WTC11 (cell line): ENCODE measurements at regions not wholly inside any gene's neighbourhood (a gene's known extent, or its start where the extent isn't known, plus 50 kb on each side); places are given as distances from the start of the nearest gene placed in this dataset.

ENCODE experiments used
- ATAC-seq: fragments of 200-7000 bp; cut with Tn5 transposase; 2 replicates; pipeline ENCODE4 v1.10.0; 2021; ENCODE audit warnings: mild to moderate bottlenecking, moderate library complexity
- CTCF ChIA-PET: fragments of 300-600 bp; sonication (Branson Sonifier 250); formaldehyde crosslinking; loops from one replicate; lab custom pipeline; 2021; ENCODE audit warnings: antibody characterized with exemption; lab: Charles Lee
- POLR2A ChIA-PET: fragments of 350-600 bp; sonication (Branson Sonifier 250); formaldehyde crosslinking; loops from one replicate; lab custom pipeline; 2021; ENCODE audit warnings: antibody characterized with exemption; lab: Charles Lee
- DNase-seq: peaks from one replicate; pipeline ENCODE4 v3.0.0; 2021; ENCODE audit warnings: low spot score
- H3K27ac Mint-ChIP-seq: 2 replicates; pipeline ENCODE4 v1.8.0; 2021; ENCODE audit warnings: mixed read lengths
- H3K27me3 Mint-ChIP-seq: 2 replicates; pipeline ENCODE4 v1.8.0; 2021; ENCODE audit warnings: low read depth, mild to moderate bottlenecking, moderate library complexity, mixed read lengths
- H3K36me3 Mint-ChIP-seq: 2 replicates; pipeline ENCODE4 v1.8.0; 2021; ENCODE audit warnings: mixed read lengths
- H3K4me1 Mint-ChIP-seq: 2 replicates; pipeline ENCODE4 v1.8.0; 2022; ENCODE audit warnings: mixed read lengths
- H3K4me3 Mint-ChIP-seq: 2 replicates; pipeline ENCODE4 v1.8.0; 2021; ENCODE audit warnings: mild to moderate bottlenecking, moderate library complexity, mixed read lengths
- H3K9me3 Mint-ChIP-seq: 2 replicates; pipeline ENCODE4 v1.8.0; 2021; ENCODE audit warnings: mixed read lengths
- AR ChIP-seq: fragments of 250-450 bp; sonication (Bioruptor Pico); IDR thresholded peaks from 2 replicates; pipeline ENCODE4 v1.9.0; 2021; ENCODE audit warnings: mild to moderate bottlenecking
- ATF2 ChIP-seq: sonication (generic); formaldehyde crosslinking; IDR thresholded peaks from 2 replicates; pipeline ENCODE4 v1.8.1; 2022; ENCODE audit warnings: low read depth, missing genetic modification reagents, borderline replicate concordance
- ATF6 ChIP-seq: sonication (generic); formaldehyde crosslinking; IDR thresholded peaks from 2 replicates; pipeline ENCODE4 v1.8.1; 2023; ENCODE audit warnings: mild to moderate bottlenecking, missing genetic modification reagents
- CBFB ChIP-seq: sonication (generic); formaldehyde crosslinking; IDR thresholded peaks from 2 replicates; pipeline ENCODE4 v1.8.1; 2022; ENCODE audit warnings: mild to moderate bottlenecking, low read depth, missing genetic modification reagents
- CDX4 ChIP-seq: fragments of 250-450 bp; sonication (Bioruptor Pico); IDR thresholded peaks from 2 replicates; pipeline ENCODE4 v1.9.0; 2021; ENCODE audit warnings: moderate library complexity, mild to moderate bottlenecking, inconsistent platforms, borderline replicate concordance
- CREM ChIP-seq: sonication (generic); formaldehyde crosslinking; IDR thresholded peaks from 2 replicates; pipeline ENCODE4 v1.8.1; 2022; ENCODE audit warnings: mild to moderate bottlenecking, missing genetic modification reagents, moderate library complexity
- E2F4 ChIP-seq: sonication (generic); formaldehyde crosslinking; IDR thresholded peaks from 2 replicates; pipeline ENCODE4 v1.8.1; 2022; ENCODE audit warnings: low read depth, mild to moderate bottlenecking, moderate library complexity, missing genetic modification reagents, borderline replicate concordance
- ERG ChIP-seq: fragments of 250-450 bp; sonication (Bioruptor Pico); IDR thresholded peaks from 2 replicates; pipeline ENCODE4 v1.8.0; 2021; ENCODE audit warnings: mild to moderate bottlenecking
- ESRRA ChIP-seq: sonication (generic); formaldehyde crosslinking; IDR thresholded peaks from 2 replicates; pipeline ENCODE4 v1.8.1; 2022; ENCODE audit warnings: mild to moderate bottlenecking, missing genetic modification reagents, borderline replicate concordance
- FOXJ3 ChIP-seq: sonication (generic); formaldehyde crosslinking; IDR thresholded peaks from 2 replicates; pipeline ENCODE4 v1.9.0; 2021; ENCODE audit warnings: missing genetic modification reagents, mild to moderate bottlenecking, borderline replicate concordance
- GABPB1 ChIP-seq: sonication (generic); formaldehyde crosslinking; IDR thresholded peaks from 2 replicates; pipeline ENCODE4 v1.8.1; 2023; ENCODE audit warnings: mild to moderate bottlenecking, missing genetic modification reagents
- IRF1 ChIP-seq: sonication (generic); formaldehyde crosslinking; IDR thresholded peaks from 2 replicates; pipeline ENCODE4 v1.8.0; 2023; ENCODE audit warnings: missing genetic modification reagents
- JAZF1 ChIP-seq: fragments of 250-450 bp; sonication (Bioruptor Pico); IDR thresholded peaks from 2 replicates; pipeline ENCODE4 v1.9.0; 2021; ENCODE audit warnings: moderate library complexity, mild to moderate bottlenecking, inconsistent platforms
- KAT7 ChIP-seq: sonication (generic); formaldehyde crosslinking; IDR thresholded peaks from 2 replicates; pipeline ENCODE4 v1.8.1; 2023; ENCODE audit warnings: missing genetic modification reagents, mild to moderate bottlenecking, borderline replicate concordance
- PRRX2 ChIP-seq: fragments of 250-450 bp; sonication (Bioruptor Pico); IDR thresholded peaks from 2 replicates; pipeline ENCODE4 v1.8.0; 2021; ENCODE audit warnings: mild to moderate bottlenecking
- RORB ChIP-seq: fragments of 250-450 bp; sonication (Bioruptor Pico); IDR thresholded peaks from 2 replicates; pipeline ENCODE4 v1.9.0; 2021; ENCODE audit warnings: mild to moderate bottlenecking
- SP1 ChIP-seq: sonication (generic); formaldehyde crosslinking; conservative IDR thresholded peaks from 2 replicates; pipeline ENCODE4 v1.8.1; 2022; ENCODE audit warnings: missing genetic modification reagents
- TCF7 ChIP-seq: sonication (generic); formaldehyde crosslinking; IDR thresholded peaks from 2 replicates; pipeline ENCODE4 v1.8.0; 2022; ENCODE audit warnings: mild to moderate bottlenecking, low read depth, missing genetic modification reagents, moderate library complexity
- TEAD1 ChIP-seq: sonication (generic); formaldehyde crosslinking; IDR thresholded peaks from 2 replicates; pipeline ENCODE4 v1.8.0; 2022; ENCODE audit warnings: mild to moderate bottlenecking, missing genetic modification reagents
- ZNF121 ChIP-seq: sonication (generic); formaldehyde crosslinking; IDR thresholded peaks from 2 replicates; pipeline ENCODE4 v1.8.0; 2023; ENCODE audit warnings: missing genetic modification reagents
- ZNF317 ChIP-seq: sonication (generic); formaldehyde crosslinking; IDR thresholded peaks from 2 replicates; pipeline ENCODE4 v1.8.1; 2023; ENCODE audit warnings: low read depth, mild to moderate bottlenecking, moderate library complexity, missing genetic modification reagents, borderline replicate concordance

- TF ChIP-seq ATF2 (CRISPR knock-in tag), result no peak
- no peak for TF ChIP-seq CBFB
- TF ChIP-seq TEAD1 (CRISPR knock-in tag), result no peak
Measured at GRCh38 chr1:233782937-233783586, 121.4 kb upstream of the SLC35F3 start (continued).

GRCh38 chr1:233787599-233787998 is 116.9 kb upstream of the SLC35F3 start:
- no peak for DNase-seq
- POLR2A ChIA-PET, result no interaction called here
- Mint-ChIP-seq H3K27me3 (no peaks in the 10 kb centered on the region), H3K36me3 (no peaks in the 10 kb centered on the region), H3K9me3 (no peaks in the 10 kb centered on the region)
- CTCF ChIA-PET, result no interaction called here
- TF ChIP-seq SP1 (no peak), ZNF121 (CRISPR knock-in tag) (peak; percentile 76; the same call in 1 of the 2 replicates)
- TF ChIP-seq, all 79 proteins: peak for 1
- 0 out of 2 replicates have a peak, but pooled peaks cover 2% of the 10 kb centered on the region for H3K4me1 Mint-ChIP-seq
- no peak overlapping the region for H3K27ac Mint-ChIP-seq
- H3K4me3 Mint-ChIP-seq, result no peak overlapping the region
- ATAC-seq, result no peak

GRCh38 chr1:233788687-233789086 is 115.8 kb upstream of the SLC35F3 start:
- DNase-seq, result no peak
- Mint-ChIP-seq H3K36me3 (no peaks in the 10 kb centered on the region), H3K4me3 (no peak overlapping the region), H3K4me1 (0 out of 2 replicates have a peak, but pooled peaks cover 2% of the 10 kb centered on the region), H3K9me3 (peaks cover 6% of the 10 kb centered on the region), H3K27me3 (no peaks in the 10 kb centered on the region), H3K27ac (no peak overlapping the region)
- ChIA-PET POLR2A (no interaction called here), CTCF (no interaction called here)
- no peak for ATAC-seq
- no peak for TF ChIP-seq FOXJ3 (CRISPR knock-in tag)
- no peak for TF ChIP-seq RORB
- no peak for TF ChIP-seq ATF6 (CRISPR knock-in tag)
- TF ChIP-seq KAT7, result no peak
- TF ChIP-seq IRF1, result no peak
- no peak for TF ChIP-seq ERG (CRISPR knock-in tag)
- TF ChIP-seq ZNF121 (CRISPR knock-in tag), result no peak
- no peak for TF ChIP-seq E2F4 (CRISPR knock-in tag)
- no peak for TF ChIP-seq ATF2 (CRISPR knock-in tag)
- no peak for TF ChIP-seq ZNF317
- no peak for TF ChIP-seq TCF7 (CRISPR knock-in tag)
- TF ChIP-seq JAZF1 (CRISPR knock-in tag), result no peak
- no peak for TF ChIP-seq ESRRA (CRISPR knock-in tag)
- no peak for TF ChIP-seq AR (CRISPR knock-in tag)
- no peak for TF ChIP-seq GABPB1 (CRISPR knock-in tag)
- no peak for TF ChIP-seq CREM (CRISPR knock-in tag)
- no peak for TF ChIP-seq PRRX2 (CRISPR knock-in tag)
- TF ChIP-seq TEAD1 (CRISPR knock-in tag), result no peak
- TF ChIP-seq CDX4 (CRISPR knock-in tag), result no peak
